ENCODE measurements at regions not wholly inside any gene's neighbourhood (a gene's known extent, or its start where the extent isn't known, plus 50 kb on each side); places are given as distances from the start of the nearest gene placed in this dataset.
"Not testable (repeated sequence)": the region's sequence is repeated elsewhere in the genome, so short reads cannot be mapped to it uniquely, and the experiment has no call there.

- TF ChIP-seq CTCF (IDR thresholded peaks at IDR 0.05; ENCODE audit: borderline replicate concordance, extremely low read depth, low read length, poor library complexity, severe bottlenecking); EZH2 (IDR thresholded peaks at IDR 0.05; ENCODE audit: borderline replicate concordance, low read depth, low read length, severe bottlenecking): not testable (repeated sequence)
These were observed 89.4 kb upstream of the UXS1 start for GRCh38 chr2:106283228-106284152.
